Stimulated activated CD8-positive, alpha-beta memory T cell treated with anti-CD3 and anti-CD28 coated beads, Interleukin-4, amount 100 ng/mL, for 48 hours (primary cell): ENCODE measurements at regions not wholly inside any gene's neighbourhood (a gene's known extent, or its start where the extent isn't known, plus 50 kb on each side); places are given as distances from the start of the nearest gene placed in this dataset.

Experiments
- DNase-seq: peaks from one replicate; pipeline ENCODE4 v3.0.0-alpha.2; 2020

- no peak for DNase-seq
Observed at GRCh38 chr10:64465653-64466052, 944.5 kb downstream of the REEP3 start.

GRCh38 chr10:64468219-64468618 is 947.0 kb downstream of the REEP3 start:
- DNase-seq, result no peak

- no peak for DNase-seq
Observed at GRCh38 chr10:64476506-64476905, 955.3 kb downstream of the REEP3 start.

- no peak for DNase-seq
Observed at GRCh38 chr10:64477791-64478190, 956.6 kb downstream of the REEP3 start.

- DNase-seq, result no peak
Observed at GRCh38 chr10:64484811-64485330, 963.7 kb downstream of the REEP3 start.

- DNase-seq, result no peak
Observed at GRCh38 chr10:64486149-64486548, 964.9 kb downstream of the REEP3 start.

- no peak for DNase-seq
Observed at GRCh38 chr10:64486901-64487300, 965.7 kb downstream of the REEP3 start.

- no peak for DNase-seq
Observed at GRCh38 chr10:64494901-64495300, 973.7 kb downstream of the REEP3 start.

GRCh38 chr10:64497306-64497705 is 976.1 kb downstream of the REEP3 start:
- no peak for DNase-seq

GRCh38 chr10:64501807-64502206 is 980.6 kb downstream of the REEP3 start:
- no peak for DNase-seq

- no peak for DNase-seq
Observed at GRCh38 chr10:64502936-64503335, 981.7 kb downstream of the REEP3 start.

- no peak for DNase-seq
Observed at GRCh38 chr10:64503429-64503828, 982.2 kb downstream of the REEP3 start.

GRCh38 chr10:64505501-64505900 is 984.3 kb downstream of the REEP3 start:
- no peak for DNase-seq

- DNase-seq, result no peak
Observed at GRCh38 chr10:64506963-64507362, 985.8 kb downstream of the REEP3 start.

GRCh38 chr10:64507651-64508028 is 986.4 kb downstream of the REEP3 start:
- DNase-seq, result no peak

GRCh38 chr10:64508029-64508661 is 986.9 kb downstream of the REEP3 start:
- no peak for DNase-seq

GRCh38 chr10:64515970-64516699 is 994.9 kb downstream of the REEP3 start:
- no peak for DNase-seq

- DNase-seq, result no peak
Observed at GRCh38 chr10:64518456-64518855, 997.3 kb downstream of the REEP3 start.

- DNase-seq, result no peak
Observed at GRCh38 chr10:64519427-64519826, 998.2 kb downstream of the REEP3 start.

GRCh38 chr10:64519831-64520230 is 998.6 kb downstream of the REEP3 start:
- DNase-seq, result no peak

- DNase-seq, result no peak
Observed at GRCh38 chr10:64523065-64523759, 1002.0 kb downstream of the REEP3 start.

GRCh38 chr10:64528294-64529002 is 1007.2 kb downstream of the REEP3 start:
- DNase-seq, result no peak

GRCh38 chr10:64529003-64529350 is 1007.8 kb downstream of the REEP3 start:
- no peak for DNase-seq
